DMS53 (cell line): ENCODE measurements at regions not wholly inside any gene's neighbourhood (a gene's known extent, or its start where the extent isn't known, plus 50 kb on each side); places are given as distances from the start of the nearest gene placed in this dataset.

Experiments used
- DNase-seq: peaks from one replicate; lab custom pipeline; 2025; lab: John Stamatoyannopoulos, UW

DNA sequence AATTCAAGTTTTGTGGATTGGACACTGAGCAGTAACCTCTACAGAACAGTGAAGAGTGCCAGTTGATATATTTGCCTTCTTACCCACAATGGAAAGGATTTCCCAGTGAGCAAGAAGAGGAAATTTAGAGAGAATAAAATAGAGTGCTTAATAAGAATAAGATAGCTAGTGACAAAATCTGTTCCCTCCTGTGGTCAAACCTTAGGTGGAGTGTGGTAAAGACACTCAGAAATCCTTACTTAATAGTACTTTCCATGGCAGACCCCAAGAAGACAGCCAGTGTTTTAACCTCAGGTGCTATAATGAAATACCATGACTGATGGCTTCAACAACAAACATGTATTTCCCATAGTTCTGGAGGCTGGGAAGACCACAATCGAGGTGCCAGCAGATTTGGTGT, 108.4 kb upstream of the TNFAIP3 start:
- no peak for DNase-seq

- no peak for DNase-seq
These were observed 107.4 kb upstream of the TNFAIP3 start for GRCh38 chr6:137759624-137760023.

GRCh38 chr6:137761072-137761471, 106.0 kb upstream of the TNFAIP3 start:
- no peak for DNase-seq

- no peak for DNase-seq
These were observed 105.6 kb upstream of the TNFAIP3 start for GRCh38 chr6:137761487-137761886.

GRCh38 chr6:137762168-137763090, 104.6 kb upstream of the TNFAIP3 start:
- no peak for DNase-seq

DNA sequence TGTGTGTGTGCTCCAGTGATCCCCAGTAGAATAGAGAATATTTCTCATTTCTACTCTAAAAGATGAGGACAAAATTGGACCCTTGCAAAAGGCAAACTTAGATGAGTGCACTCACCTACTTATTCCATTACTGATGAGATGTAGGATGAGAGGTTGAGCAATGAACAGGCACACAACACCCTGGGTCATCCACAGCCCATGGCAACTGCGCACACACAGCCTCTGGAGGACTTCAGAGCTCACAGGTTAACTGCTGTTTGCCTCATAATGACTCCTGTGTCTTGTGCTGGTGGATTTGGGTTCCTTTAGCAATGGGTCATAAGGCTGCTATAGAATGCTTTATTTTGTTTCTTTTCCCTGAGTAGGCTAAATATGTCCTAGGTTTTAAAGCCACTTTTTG, 103.6 kb upstream of the TNFAIP3 start:
- DNase-seq: no peak

GRCh38 chr6:137763886-137764285, 103.2 kb upstream of the TNFAIP3 start:
- no peak for DNase-seq

DNA sequence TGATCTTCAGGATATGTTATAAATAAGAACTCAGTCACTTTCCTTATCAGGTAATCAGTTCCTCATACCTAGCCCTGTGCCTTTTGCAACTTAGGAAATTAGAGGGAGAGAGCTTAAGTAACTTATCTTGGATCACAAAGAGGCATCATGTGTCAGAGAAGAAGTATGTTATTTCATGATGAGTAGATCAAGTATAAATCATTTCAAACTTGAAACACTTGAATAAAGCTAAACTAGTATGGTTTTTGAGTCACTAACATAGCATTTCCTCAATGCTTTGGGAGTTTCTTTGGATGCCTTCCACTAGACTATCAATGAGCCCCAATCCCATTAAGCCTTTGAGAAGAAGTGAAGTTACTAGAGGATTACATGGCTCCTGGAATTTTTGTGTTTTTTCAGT, 102.6 kb upstream of the TNFAIP3 start:
- DNase-seq: no peak

- DNase-seq: no peak
These were observed 102.0 kb upstream of the TNFAIP3 start for GRCh38 chr6:137765059-137765458.

GRCh38 chr6:137766596-137767370, 100.3 kb upstream of the TNFAIP3 start:
- DNase-seq: no peak

DNA sequence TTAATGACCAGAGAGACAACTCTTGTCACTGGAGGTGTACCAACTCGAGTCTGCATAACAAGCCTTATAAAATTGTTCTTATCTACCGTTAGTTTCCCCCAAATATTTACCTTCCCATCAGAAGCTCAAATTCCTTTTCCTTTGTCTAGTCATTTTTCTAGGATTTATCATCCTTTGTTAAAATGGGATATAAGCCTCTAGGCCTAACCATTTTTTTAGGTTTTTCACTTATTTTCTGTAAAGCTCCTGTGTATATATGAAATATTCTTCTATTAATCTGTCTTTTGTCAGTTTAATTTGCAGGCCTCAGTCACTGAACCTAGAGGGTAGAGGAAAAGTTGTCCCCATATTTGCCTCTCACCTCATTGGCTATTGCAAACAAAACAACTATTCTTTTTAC, 99.6 kb upstream of the TNFAIP3 start:
- no peak for DNase-seq

DNA sequence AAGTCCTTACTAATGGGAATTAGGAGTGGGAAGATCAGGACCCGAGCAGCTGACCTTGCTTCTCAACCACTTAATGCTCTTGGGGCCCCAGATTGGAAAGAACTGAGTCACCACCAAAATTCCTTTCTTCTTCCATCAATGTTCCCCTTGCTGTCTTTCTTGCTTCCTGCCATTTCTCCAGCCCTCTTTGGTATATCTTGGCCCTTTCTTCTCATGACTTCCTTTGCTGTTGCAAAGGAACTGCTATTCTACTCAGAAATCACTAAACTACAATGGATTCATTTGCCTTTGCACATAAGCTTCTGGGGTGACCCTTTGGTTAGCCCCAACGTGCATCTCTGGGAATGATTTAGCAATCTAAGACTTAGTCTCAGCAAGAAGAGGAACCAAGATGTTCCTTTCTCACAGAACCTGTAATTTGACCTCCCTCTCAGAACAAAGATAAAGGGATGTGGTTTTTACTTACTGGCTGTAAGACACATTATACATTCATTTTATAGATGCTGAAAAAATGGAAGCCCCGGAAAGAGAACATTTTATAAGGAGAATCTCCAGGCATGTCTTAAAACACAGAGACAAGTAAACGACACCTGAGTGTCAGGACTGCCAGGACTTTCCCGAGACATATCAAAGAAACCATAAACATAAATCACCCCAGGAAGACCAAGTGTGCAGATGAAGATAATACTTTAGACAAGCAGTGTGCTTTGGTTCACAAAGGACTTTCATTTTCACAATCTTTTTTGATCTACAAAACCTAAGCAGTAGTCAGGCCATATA, 99.0 kb upstream of the TNFAIP3 start:
- DNase-seq: no peak

GRCh38 chr6:137768935-137769334, 98.1 kb upstream of the TNFAIP3 start:
- no peak for DNase-seq

DNA sequence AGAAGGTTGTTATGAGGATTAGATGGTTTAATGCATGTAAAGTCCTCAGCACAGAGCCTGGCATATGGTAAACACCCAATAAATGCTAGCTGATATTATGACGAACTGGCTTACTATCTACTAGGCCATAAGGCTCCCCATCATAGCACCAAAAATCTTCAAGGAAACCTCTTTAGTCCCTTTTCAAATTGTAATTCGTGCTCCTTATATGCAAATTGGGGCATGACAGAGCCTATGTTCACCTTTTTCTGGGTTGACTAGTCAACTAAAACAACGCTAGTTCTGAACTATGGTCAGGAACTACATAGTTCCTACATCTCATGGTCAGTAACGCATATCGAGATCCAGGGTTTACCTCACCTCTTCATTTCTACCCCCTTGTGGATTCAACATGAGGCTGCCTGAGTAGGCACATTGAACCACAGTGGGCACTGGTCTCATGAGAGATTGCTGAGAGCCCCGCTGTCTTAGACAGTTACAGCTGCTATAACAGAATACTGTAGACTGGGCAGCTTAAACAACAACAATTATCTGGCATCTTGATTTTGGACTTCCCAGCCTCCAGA, 97.2 kb upstream of the TNFAIP3 start:
- DNase-seq: no peak

- no peak for DNase-seq
These were observed 94.4 kb upstream of the TNFAIP3 start for GRCh38 chr6:137772541-137773250.

DNA sequence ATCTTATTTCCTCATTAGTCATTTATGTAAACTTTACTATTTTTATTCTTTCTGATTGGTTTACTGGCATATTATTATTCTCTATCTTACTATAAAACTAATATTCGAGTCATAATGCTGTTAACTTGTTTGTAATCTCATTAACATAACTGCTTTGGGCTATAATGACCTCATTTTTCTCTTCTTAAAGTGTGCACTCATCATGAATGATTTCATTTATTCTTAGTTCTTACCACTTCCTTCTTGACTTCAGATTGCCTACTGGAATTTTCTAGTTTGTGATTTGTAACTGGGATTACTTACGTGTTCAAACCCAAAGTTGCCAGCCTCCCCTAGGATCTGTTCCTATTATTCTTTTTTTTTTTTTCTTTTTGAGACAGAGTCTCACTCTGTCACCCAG, 91.8 kb upstream of the TNFAIP3 start:
- no peak for DNase-seq

- DNase-seq: no peak
These were observed 91.3 kb upstream of the TNFAIP3 start for GRCh38 chr6:137775720-137776119.

- no peak for DNase-seq
These were observed 90.8 kb upstream of the TNFAIP3 start for GRCh38 chr6:137776256-137776655.

DNA sequence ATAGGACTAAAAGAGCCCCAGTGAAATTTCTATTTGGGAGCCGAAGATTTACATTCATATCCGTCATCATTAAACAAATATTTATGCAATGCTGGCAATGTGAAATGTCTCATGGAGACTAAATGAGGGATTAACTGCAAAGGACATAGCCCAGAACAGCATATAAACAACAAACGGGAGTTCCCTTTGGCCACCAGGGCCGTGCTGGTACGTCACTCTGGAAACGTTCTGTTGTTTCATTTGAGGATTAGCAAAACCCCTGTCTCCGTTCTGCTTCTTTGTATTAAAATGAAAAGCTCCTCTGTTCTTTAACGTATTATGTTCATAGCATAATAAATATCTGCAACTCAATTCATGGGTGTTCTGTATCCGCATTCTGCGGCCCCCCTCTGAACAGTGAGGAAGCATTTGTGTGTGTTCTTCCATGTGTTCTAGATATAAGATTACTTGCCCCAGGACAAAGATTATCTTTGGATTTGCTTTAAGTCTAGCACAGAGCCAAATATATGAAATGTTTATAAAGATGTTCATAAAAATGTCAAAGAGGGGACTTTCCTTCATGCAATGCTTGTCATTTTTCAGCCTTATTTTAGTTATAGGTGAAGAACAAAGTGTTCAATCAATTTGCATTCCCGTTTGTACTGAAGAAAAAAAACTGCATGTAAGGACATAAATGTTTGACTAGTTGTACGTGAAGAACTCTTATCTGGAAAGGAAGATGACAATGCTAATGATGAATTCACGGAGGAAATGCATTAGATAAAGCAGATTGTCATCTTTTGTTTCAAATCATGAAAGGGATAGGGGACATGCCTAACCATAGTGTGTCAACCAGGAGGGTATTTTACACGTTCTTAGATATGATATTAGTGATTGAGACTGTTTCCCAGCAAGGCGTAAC, 90.0 kb upstream of the TNFAIP3 start:
- peak; percentile 17 for DNase-seq

GRCh38 chr6:137777687-137778075, 89.4 kb upstream of the TNFAIP3 start:
- no peak for DNase-seq
